Keratinocyte (primary cell): ENCODE measurements at regions not wholly inside any gene's neighbourhood (a gene's known extent, or its start where the extent isn't known, plus 50 kb on each side); places are given as distances from the start of the nearest gene placed in this dataset.

Source experiments
- DNase-seq: peaks from one replicate; pipeline ENCODE4 v3.0.0-alpha.2; 2011; ENCODE audit warnings: low read depth, missing footprints, low spot score
- FAIRE-seq: peaks from 2 replicates; lab custom pipeline; 2011; peaks lifted over from hg19 to GRCh38; lab: Jason Lieb, UNC
- H2AFZ ChIP-seq: 2 replicates; pipeline ENCODE4 v1.6.0; 2012; ENCODE audit warnings: low read length, control low read depth, inconsistent platforms; ENCODE audit not compliant: control insufficient read depth
- H3K27ac ChIP-seq: 2 replicates; pipeline ENCODE4 v1.5.1; 2011; ENCODE audit warnings: low read length; ENCODE audit not compliant: control insufficient read depth, insufficient read depth
- H3K27me3 ChIP-seq: 3 replicates; pipeline ENCODE4 v1.6.0; 2011; ENCODE audit warnings: low read length; ENCODE audit not compliant: control insufficient read depth, insufficient read depth; ENCODE audit errors: extremely low read depth
- H3K36me3 ChIP-seq, 2 experiments: 2 replicates in 1 of 2; 3 replicates in 1 of 2; pipeline ENCODE4 v1.5.1; 2011; ENCODE audit warnings: low read length in 2 of 2, mild to moderate bottlenecking in 1 of 2; ENCODE audit not compliant: control insufficient read depth in 2 of 2, insufficient read depth in 2 of 2; ENCODE audit errors: extremely low read depth in 1 of 2
- H3K4me1 ChIP-seq: 3 replicates; pipeline ENCODE4 v1.5.1; 2011; ENCODE audit warnings: low read length; ENCODE audit not compliant: control insufficient read depth, insufficient read depth; ENCODE audit errors: extremely low read depth
- H3K4me2 ChIP-seq: 3 replicates; pipeline ENCODE4 v1.6.0; 2011; ENCODE audit warnings: low read depth, low read length; ENCODE audit not compliant: control insufficient read depth, insufficient read depth; ENCODE audit errors: extremely low read depth
- H3K4me3 ChIP-seq, 3 experiments: fragments of 200-600 bp in 1 of 3; sonication (generic) in 1 of 3; 2 replicates in 2 of 3; 3 replicates in 1 of 3; pipeline ENCODE4 v1.5.1; 2011 to 2016; ENCODE audit warnings: low read length in 3 of 3, mild to moderate bottlenecking in 3 of 3, control low read depth in 2 of 3, inconsistent platforms in 1 of 3, low read depth in 1 of 3, mixed read lengths in 1 of 3, mixed run types in 1 of 3, moderate library complexity in 1 of 3; ENCODE audit not compliant: control insufficient read depth in 2 of 3, insufficient read depth in 2 of 3; ENCODE audit errors: extremely low read depth in 1 of 3
- H3K79me2 ChIP-seq: 2 replicates; pipeline ENCODE4 v1.6.0; 2012; ENCODE audit warnings: low read length; ENCODE audit not compliant: control insufficient read depth, insufficient read depth
- H3K9ac ChIP-seq: 3 replicates; pipeline ENCODE4 v1.6.0; 2011; ENCODE audit warnings: low read length; ENCODE audit not compliant: control insufficient read depth, insufficient read depth; ENCODE audit errors: extremely low read depth
- H3K9me1 ChIP-seq: 3 replicates; pipeline ENCODE4 v1.6.0; 2011; ENCODE audit warnings: low read length; ENCODE audit not compliant: control insufficient read depth, insufficient read depth; ENCODE audit errors: extremely low read depth
- H3K9me3 ChIP-seq: 2 replicates; pipeline ENCODE4 v1.5.1; 2012; ENCODE audit warnings: low read depth, low read length; ENCODE audit not compliant: control insufficient read depth
- H4K20me1 ChIP-seq: 3 replicates; pipeline ENCODE4 v1.6.0; 2011; ENCODE audit warnings: low read length; ENCODE audit not compliant: control insufficient read depth, insufficient read depth; ENCODE audit errors: extremely low read depth
- EZH2 ChIP-seq: IDR thresholded peaks from one replicate; pipeline ENCODE4 v1.6.1; 2012; ENCODE audit warnings: inconsistent platforms, mild to moderate bottlenecking, low read length, moderate library complexity
- dilution Hi-C: fragments of 300-500 bp; cut with MboI; formaldehyde crosslinking; loops from one replicate; pipeline ENCODE4 v1.7.0; 2020; ENCODE audit warnings: low sequenced_read_pairs; ENCODE audit not compliant: extremely low pct_ligation_motif_present
- TF ChIP-seq, protein P1 (sequence below), 3 experiments: IDR thresholded peaks in 1 of 3; conservative IDR thresholded peaks in 1 of 3; optimal IDR thresholded peaks in 1 of 3; 2 replicates in 2 of 3; 3 replicates in 1 of 3; pipeline versions ENCODE3 to v1.5.1; 2011; ENCODE audit warnings: low read length in 3 of 3, mild to moderate bottlenecking in 3 of 3, moderate library complexity in 2 of 3, control low read depth in 1 of 3, inconsistent platforms in 1 of 3; ENCODE audit not compliant: insufficient read depth in 2 of 3; ENCODE audit errors: extremely low read depth in 1 of 3

DNA sequence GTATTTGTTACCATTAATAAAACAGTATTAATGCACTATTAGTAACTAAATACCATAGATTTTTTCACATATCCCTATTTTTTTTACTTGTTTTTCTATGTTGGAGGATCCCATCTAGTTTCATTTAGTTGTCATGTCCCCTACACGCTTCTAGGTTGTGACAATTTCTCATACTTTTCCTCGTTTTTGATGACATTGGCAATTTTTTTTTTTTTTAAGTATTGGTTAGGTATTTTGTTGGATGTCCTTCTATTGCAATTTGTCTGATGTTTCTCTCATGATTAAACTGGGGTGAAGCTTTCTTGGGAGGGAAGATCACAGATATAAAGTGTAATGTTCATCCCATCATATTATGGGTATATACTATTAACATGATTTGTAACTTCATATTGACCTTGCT is 409.1 kb upstream of the CNTN6 start:
- dilution Hi-C loops = no loop called here
- no peak overlapping the region for H3K27ac ChIP-seq
- no peaks in the 10 kb centered on the region for H3K9me3 ChIP-seq
- TF ChIP-seq EZH2 = no peak
- TF ChIP-seq, protein P1, sequence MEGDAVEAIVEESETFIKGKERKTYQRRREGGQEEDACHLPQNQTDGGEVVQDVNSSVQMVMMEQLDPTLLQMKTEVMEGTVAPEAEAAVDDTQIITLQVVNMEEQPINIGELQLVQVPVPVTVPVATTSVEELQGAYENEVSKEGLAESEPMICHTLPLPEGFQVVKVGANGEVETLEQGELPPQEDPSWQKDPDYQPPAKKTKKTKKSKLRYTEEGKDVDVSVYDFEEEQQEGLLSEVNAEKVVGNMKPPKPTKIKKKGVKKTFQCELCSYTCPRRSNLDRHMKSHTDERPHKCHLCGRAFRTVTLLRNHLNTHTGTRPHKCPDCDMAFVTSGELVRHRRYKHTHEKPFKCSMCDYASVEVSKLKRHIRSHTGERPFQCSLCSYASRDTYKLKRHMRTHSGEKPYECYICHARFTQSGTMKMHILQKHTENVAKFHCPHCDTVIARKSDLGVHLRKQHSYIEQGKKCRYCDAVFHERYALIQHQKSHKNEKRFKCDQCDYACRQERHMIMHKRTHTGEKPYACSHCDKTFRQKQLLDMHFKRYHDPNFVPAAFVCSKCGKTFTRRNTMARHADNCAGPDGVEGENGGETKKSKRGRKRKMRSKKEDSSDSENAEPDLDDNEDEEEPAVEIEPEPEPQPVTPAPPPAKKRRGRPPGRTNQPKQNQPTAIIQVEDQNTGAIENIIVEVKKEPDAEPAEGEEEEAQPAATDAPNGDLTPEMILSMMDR (optimal IDR thresholded peaks at IDR 0.05 in 1 of 3, IDR thresholded peaks at IDR 0.05 in 1 of 3, conservative IDR thresholded peaks at IDR 0.05 in 1 of 3; ENCODE audit: extremely low read depth in 1 of 3, insufficient read depth in 2 of 3, low read length in 3 of 3) = no peak
- H4K20me1 ChIP-seq = no peaks in the 10 kb centered on the region
- H3K36me3 ChIP-seq = no peaks in the 10 kb centered on the region
- no peak overlapping the region for H3K4me3 ChIP-seq
- no peak overlapping the region for H2AFZ ChIP-seq
- no peak for DNase-seq
- H3K79me2 ChIP-seq = no peaks in the 10 kb centered on the region
- no peak overlapping the region for H3K4me2 ChIP-seq
- H3K9ac ChIP-seq = no peak overlapping the region
- no peaks in the 10 kb centered on the region for H3K9me1 ChIP-seq
- H3K4me1 ChIP-seq = no peaks in the 10 kb centered on the region
- no peak for FAIRE-seq
- H3K27me3 ChIP-seq = no peaks in the 10 kb centered on the region

DNA sequence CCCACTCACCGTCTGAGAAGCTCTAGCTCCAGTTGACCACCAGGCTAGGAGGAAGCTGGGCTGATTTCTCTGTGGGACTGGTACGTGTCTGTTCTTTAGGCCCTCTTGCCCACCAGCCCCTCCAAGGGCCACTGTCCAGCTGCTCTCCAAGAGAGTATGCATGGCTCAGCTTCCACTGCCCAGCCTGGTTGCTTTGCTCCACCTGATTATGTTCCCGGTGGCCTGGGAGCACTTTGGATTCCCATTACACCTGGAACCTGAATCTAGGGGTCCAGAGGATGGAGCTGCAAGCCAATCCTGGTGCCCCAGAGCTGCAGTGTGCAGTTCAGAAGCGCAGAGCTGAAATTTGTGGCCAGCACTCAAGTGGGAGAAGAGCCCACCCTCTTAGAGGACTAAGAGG is 402.1 kb upstream of the CNTN6 start:
- H4K20me1 ChIP-seq = no peaks in the 10 kb centered on the region
- H3K9me1 ChIP-seq = no peaks in the 10 kb centered on the region
- H3K79me2 ChIP-seq = no peaks in the 10 kb centered on the region
- FAIRE-seq (no peak), DNase-seq (no peak)
- no peak overlapping the region for H3K4me2 ChIP-seq
- no peaks in the 10 kb centered on the region for H3K36me3 ChIP-seq
- dilution Hi-C loops = no loop called here
- no peaks in the 10 kb centered on the region for H3K9me3 ChIP-seq
- no peak overlapping the region for H3K4me3 ChIP-seq
- TF ChIP-seq, protein P1 (optimal IDR thresholded peaks at IDR 0.05 in 1 of 3, IDR thresholded peaks at IDR 0.05 in 1 of 3, conservative IDR thresholded peaks at IDR 0.05 in 1 of 3; ENCODE audit: extremely low read depth in 1 of 3, insufficient read depth in 2 of 3, low read length in 3 of 3) = no peak
- TF ChIP-seq EZH2 = no peak
- H2AFZ ChIP-seq = no peak overlapping the region
- H3K4me1 ChIP-seq = no peaks in the 10 kb centered on the region
- H3K27me3 ChIP-seq = no peaks in the 10 kb centered on the region
- no peak overlapping the region for H3K27ac ChIP-seq
- no peak overlapping the region for H3K9ac ChIP-seq
